Small intestine (tissue), 7 donors: ENCODE measurements at regions not wholly inside any gene's neighbourhood (a gene's known extent, or its start where the extent isn't known, plus 50 kb on each side); places are given as distances from the start of the nearest gene placed in this dataset.

Experiments
- DNase-seq, 2 donors: peaks; one replicate each; pipeline versions ENCODE4 v3.0.0 to v3.0.0-alpha.2; 2013
- FAIRE-seq: peaks from 2 replicates; lab custom pipeline; 2012; peaks lifted over from hg19 to GRCh38; lab: Jason Lieb, UNC
- H3K27ac ChIP-seq, 3 donors: one replicate each; pipeline ENCODE4 v1.5.1; 2013; ENCODE audit warnings: low read length in 2 of 3, mild to moderate bottlenecking in 2 of 3, control low read depth in 1 of 3, inconsistent platforms in 1 of 3, low read depth in 1 of 3, moderate library complexity in 1 of 3
- H3K27me3 ChIP-seq, 3 donors: one replicate each; pipeline ENCODE4 v1.6.1; 2013; ENCODE audit warnings: low read length in 3 of 3, inconsistent platforms in 1 of 3; ENCODE audit not compliant: control insufficient read depth in 3 of 3, insufficient read depth in 3 of 3
- H3K36me3 ChIP-seq, 3 donors: one replicate each; pipeline ENCODE4 v1.6.1; 2013; ENCODE audit warnings: low read length in 3 of 3, inconsistent platforms in 1 of 3, low read depth in 1 of 3, mild to moderate bottlenecking in 1 of 3, moderate library complexity in 1 of 3; ENCODE audit not compliant: control insufficient read depth in 3 of 3, insufficient read depth in 2 of 3
- H3K4me1 ChIP-seq, 3 donors: one replicate each; pipeline ENCODE4 v1.6.1; 2013; ENCODE audit warnings: low read length in 2 of 3, inconsistent platforms in 1 of 3, low read depth in 1 of 3, mild to moderate bottlenecking in 1 of 3, moderate library complexity in 1 of 3; ENCODE audit not compliant: control insufficient read depth in 3 of 3, insufficient read depth in 2 of 3
- H3K4me3 ChIP-seq, 3 donors: one replicate each; pipeline ENCODE4 v1.5.1; 2013; ENCODE audit warnings: low read length in 3 of 3, control low read depth in 1 of 3, inconsistent platforms in 1 of 3, low read depth in 1 of 3, mild to moderate bottlenecking in 1 of 3, moderate library complexity in 1 of 3
- H3K9me3 ChIP-seq, 2 donors: one replicate each; pipeline ENCODE4 v1.6.1; 2013; ENCODE audit warnings: low read depth in 1 of 2, low read length in 1 of 2; ENCODE audit not compliant: control insufficient read depth in 2 of 2, insufficient read depth in 1 of 2
- WGBS, 3 donors: extraction: QIAGEN DNeasy Blood & Tissue Kit; methylation state at CpG; one replicate each; pipeline ENCODE4 v1.1.7; 2013; 5-methylcytosine and 5-hydroxymethylcytosine counted together
- donor health status: healthy with polysubstance abuse.
- donor health status: control.
- donor health status: control.
- donor health status: Bipolar disorder and iron deficiency.
- donor health status: healthy.

- 32 to 36% (median 34%) methylated on average over 2 of the region's 2 CpGs for WGBS, 3 donors
- DNase-seq (no peak), FAIRE-seq (no peak)
- Histone ChIP-seq H3K36me3 (no peaks in the 10 kb centered on the region), H3K9me3 (no peaks in the 10 kb centered on the region), H3K27me3 (no peaks in the 10 kb centered on the region), H3K27ac (no peak overlapping the region), H3K4me1 (no peaks in the 10 kb centered on the region), H3K4me3 (no peak overlapping the region)
Measured at GRCh38 chr4:125828346-125828745, 513.6 kb downstream of the FAT4 start.

- FAIRE-seq = no peak
- Histone ChIP-seq H3K36me3 (no peaks in the 10 kb centered on the region), H3K9me3 (no peaks in the 10 kb centered on the region), H3K27ac (no peak overlapping the region), H3K27me3 (no peaks in the 10 kb centered on the region), H3K4me3 (no peak overlapping the region), H3K4me1 (no peaks in the 10 kb centered on the region)
- WGBS, 3 donors = 58 to 84% (median 65%) methylated on average over 3 of the region's 3 CpGs
- no peak for DNase-seq
Measured at GRCh38 chr4:125832161-125832560, 517.4 kb downstream of the FAT4 start.

GRCh38 chr4:125836597-125837195 is 521.9 kb downstream of the FAT4 start:
- Histone ChIP-seq H3K27ac (no peak overlapping the region), H3K27me3 (no peaks in the 10 kb centered on the region), H3K4me3 (no peak overlapping the region), H3K4me1 (no peaks in the 10 kb centered on the region), H3K9me3 (no peaks in the 10 kb centered on the region), H3K36me3 (no peaks in the 10 kb centered on the region)
- 57 to 61% (median 60%) methylated on average over 4 of the region's 4 CpGs for WGBS, 3 donors
- no peak for FAIRE-seq
- no peak for DNase-seq

GRCh38 chr4:125837493-125838201 is 522.9 kb downstream of the FAT4 start:
- FAIRE-seq = no peak
- Histone ChIP-seq H3K4me1 (no peaks in the 10 kb centered on the region), H3K4me3 (no peak overlapping the region), H3K27ac (no peak overlapping the region), H3K36me3 (no peaks in the 10 kb centered on the region), H3K9me3 (no peaks in the 10 kb centered on the region), H3K27me3 (no peaks in the 10 kb centered on the region)
- 60% methylated on average over 3 of the region's 3 CpGs for WGBS, 3 donors
- no peak for DNase-seq

GRCh38 chr4:125838202-125838601 is 523.4 kb downstream of the FAT4 start:
- Histone ChIP-seq H3K36me3 (no peaks in the 10 kb centered on the region), H3K4me1 (no peaks in the 10 kb centered on the region), H3K9me3 (no peaks in the 10 kb centered on the region), H3K4me3 (no peak overlapping the region), H3K27ac (no peak overlapping the region), H3K27me3 (no peaks in the 10 kb centered on the region)
- DNase-seq (no peak), FAIRE-seq (no peak)
- 69 to 88% (median 77%) methylated on average over 6 of the region's 6 CpGs for WGBS, 3 donors

- Histone ChIP-seq H3K9me3 (no peaks in the 10 kb centered on the region), H3K4me3 (no peak overlapping the region), H3K4me1 (no peaks in the 10 kb centered on the region), H3K27ac (no peak overlapping the region), H3K27me3 (no peaks in the 10 kb centered on the region), H3K36me3 (no peaks in the 10 kb centered on the region)
- DNase-seq (no peak), FAIRE-seq (no peak)
Measured at GRCh38 chr4:125838924-125839323, 524.2 kb downstream of the FAT4 start.

- H3K27ac ChIP-seq = no peak overlapping the region
- no peak overlapping the region for H3K4me3 ChIP-seq
- H3K9me3 ChIP-seq = no peaks in the 10 kb centered on the region
- no peaks in the 10 kb centered on the region for H3K27me3 ChIP-seq
- no peak for DNase-seq
- H3K36me3 ChIP-seq = no peaks in the 10 kb centered on the region
- H3K4me1 ChIP-seq = no peaks in the 10 kb centered on the region
- no peak for FAIRE-seq
Measured at GRCh38 chr4:125843947-125844346, 529.2 kb downstream of the FAT4 start.

- DNase-seq (no peak), FAIRE-seq (no peak)
- H3K4me1 ChIP-seq = no peaks in the 10 kb centered on the region
- H3K4me3 ChIP-seq = no peak overlapping the region
- H3K9me3 ChIP-seq = no peaks in the 10 kb centered on the region
- H3K27ac ChIP-seq = no peak overlapping the region
- H3K27me3 ChIP-seq = no peaks in the 10 kb centered on the region
- no peaks in the 10 kb centered on the region for H3K36me3 ChIP-seq
- WGBS, 3 donors = 74 to 87% (median 86%) methylated on average over 3 of the region's 3 CpGs
Measured at GRCh38 chr4:125847518-125847917, 532.8 kb downstream of the FAT4 start.

GRCh38 chr4:125849869-125850268 is 535.1 kb downstream of the FAT4 start:
- no peak overlapping the region for H3K4me3 ChIP-seq
- H3K36me3 ChIP-seq = no peaks in the 10 kb centered on the region
- DNase-seq (no peak), FAIRE-seq (no peak)
- H3K27me3 ChIP-seq = no peaks in the 10 kb centered on the region
- no peaks in the 10 kb centered on the region for H3K4me1 ChIP-seq
- no peak overlapping the region for H3K27ac ChIP-seq
- H3K9me3 ChIP-seq = no peaks in the 10 kb centered on the region
